K562 (cell line): ENCODE measurements at regions not wholly inside any gene's neighbourhood (a gene's known extent, or its start where the extent isn't known, plus 50 kb on each side); places are given as distances from the start of the nearest gene placed in this dataset.

Experiments
- ATAC-seq: fragments of 200-7000 bp; cut with Tn5 transposase; 3 replicates; pipeline ENCODE4 v1.9.1; 2020; ENCODE audit warnings: moderate library complexity
- BruUV-seq: library from RNA; stranded (reverse); fragments of 400-500 nt; replicated peaks from 2 replicates; lab custom pipeline; 2021; lab: Mats Ljungman, UMichigan
- CTCF ChIA-PET: fragments of 300-600 bp; formaldehyde crosslinking; extraction: SDS; loops from one replicate; lab custom pipeline; 2021; ENCODE audit warnings: low intra/inter-chr PET ratio; lab: Yijun Ruan, JAX
- POLR2A ChIA-PET: fragments of 300-600, 350-650 bp; sonication (Branson Sonifier 250); formaldehyde crosslinking; extraction: SDS; loops from one replicate; lab custom pipeline; 2021; ENCODE audit warnings: antibody characterized with exemption, inconsistent platforms; lab: Yijun Ruan, JAX
- DNase-seq, 4 experiments: peaks; one replicate each; pipeline versions ENCODE4 v3.0.0 to v3.0.0-alpha.2; 2011 to 2018; ENCODE audit warnings: low spot score in 3 of 4, mixed read lengths in 3 of 4; ENCODE audit errors: extremely low read depth in 1 of 4
- FAIRE-seq: peaks from 2 replicates; lab custom pipeline; 2011; peaks lifted over from hg19 to GRCh38; lab: Jason Lieb, UNC
- H2AFZ ChIP-seq: 2 replicates; pipeline ENCODE4 v1.6.0; 2011; ENCODE audit warnings: low read depth, low read length, control low read depth, inconsistent platforms
- H3K27ac ChIP-seq: fragments of 200-600 bp; 3 replicates; pipeline ENCODE4 v1.8.0; 2011; ENCODE audit warnings: low read depth, mild to moderate bottlenecking, control low read depth, inconsistent platforms, low read length, moderate library complexity, mixed read lengths; ENCODE audit errors: extremely low read depth
- H3K27me3 ChIP-seq, 2 experiments: fragments of 300-600 bp in 1 of 2; 2 replicates in 1 of 2; 3 replicates in 1 of 2; pipeline versions ENCODE4 v1.6.0 to v1.8.0; 2011; ENCODE audit warnings: inconsistent platforms in 2 of 2, low read length in 2 of 2, mild to moderate bottlenecking in 1 of 2, mixed read lengths in 1 of 2, moderate library complexity in 1 of 2; ENCODE audit not compliant: control insufficient read depth in 2 of 2, insufficient read depth in 2 of 2
- H3K36me3 ChIP-seq: fragments of 300-600 bp; 3 replicates; pipeline ENCODE4 v1.8.0; 2011; ENCODE audit warnings: mild to moderate bottlenecking, low read length, inconsistent platforms; ENCODE audit not compliant: control insufficient read depth, insufficient read depth
- H3K4me1 ChIP-seq, 2 experiments: fragments of 200-600 bp in 1 of 2; replicated peaks in 1 of 2; 2 replicates in 1 of 2; 3 replicates in 1 of 2; pipeline versions ENCODE4 v1.5.1 to v1.8.0; 2011; ENCODE audit warnings: inconsistent platforms in 2 of 2, low read length in 2 of 2, mild to moderate bottlenecking in 1 of 2, mixed read lengths in 1 of 2, moderate library complexity in 1 of 2; ENCODE audit not compliant: control insufficient read depth in 2 of 2, insufficient read depth in 2 of 2
- H3K4me2 ChIP-seq: 2 replicates; pipeline ENCODE4 v1.6.1; 2011; ENCODE audit warnings: low read length, control low read depth, inconsistent platforms, mixed read lengths; ENCODE audit not compliant: insufficient read depth
- H3K4me3 ChIP-seq: fragments of 200-600 bp; sonication (generic), shearing (Covaris generic); 2 replicates; pipeline ENCODE4 v1.5.1; 2016; ENCODE audit warnings: control low read depth, inconsistent platforms
- H3K79me2 ChIP-seq: fragments of 200-600 bp; 3 replicates; pipeline ENCODE4 v1.8.0; 2011; ENCODE audit warnings: low read length, inconsistent platforms; ENCODE audit not compliant: control insufficient read depth, insufficient read depth
- H3K9ac ChIP-seq, 2 experiments: 2 replicates each; pipeline versions ENCODE4 v1.6.0 to v1.6.1; 2011; ENCODE audit warnings: low read depth in 2 of 2, low read length in 2 of 2, control low read depth in 1 of 2, inconsistent platforms in 1 of 2, mild to moderate bottlenecking in 1 of 2, mixed read lengths in 1 of 2; ENCODE audit not compliant: insufficient read depth in 1 of 2
- H3K9me1 ChIP-seq: one replicate; pipeline ENCODE4 v1.6.0; 2011; ENCODE audit warnings: inconsistent platforms, mild to moderate bottlenecking, low read length, moderate library complexity; ENCODE audit not compliant: control insufficient read depth, insufficient read depth
- H3K9me3 ChIP-seq: replicated peaks from 2 replicates; pipeline ENCODE4 v1.5.1; 2011; ENCODE audit warnings: low read depth, low read length, inconsistent platforms; ENCODE audit not compliant: control insufficient read depth, insufficient read depth
- H4K20me1 ChIP-seq: replicated peaks from 2 replicates; pipeline ENCODE4 v1.6.1; 2011; ENCODE audit warnings: low read length, inconsistent platforms, mixed read lengths; ENCODE audit not compliant: control insufficient read depth, insufficient read depth
- TCFL5 ChIP-seq: fragments of 250-450 bp; sonication (Bioruptor Pico); conservative IDR thresholded peaks from 2 replicates; pipeline ENCODE4 v1.6.1; 2021; ENCODE audit warnings: mild to moderate bottlenecking, moderate library complexity, matching md5 sums
- TOE1 ChIP-seq, 2 experiments: fragments of 450-650 bp in 1 of 2; sonication (generic) in 1 of 2; formaldehyde crosslinking in 1 of 2; IDR thresholded peaks; 2 replicates each; pipeline versions ENCODE4 v1.7.1 to v1.8.0; 2016 to 2022; ENCODE audit warnings: borderline replicate concordance in 2 of 2, mild to moderate bottlenecking in 2 of 2, antibody characterized with exemption in 1 of 2, inconsistent platforms in 1 of 2, low read depth in 1 of 2, missing genetic modification reagents in 1 of 2, moderate library complexity in 1 of 2
- ZNF445 ChIP-seq: fragments of 250-450 bp; sonication (Bioruptor Pico); IDR thresholded peaks from 2 replicates; pipeline ENCODE4 v1.4.0; 2020; ENCODE audit warnings: low read depth, mild to moderate bottlenecking, moderate library complexity
- WGBS: fragments of 100-300 bp; shearing (Covaris generic); methylation state at CpG from one replicate; pipeline ENCODE4 v1.1.6; 2016; ENCODE audit warnings: low coverage, mixed read lengths; ENCODE audit not compliant: insufficient coverage; ENCODE audit errors: missing lambda C conversion rate; 5-methylcytosine and 5-hydroxymethylcytosine counted together
- in situ Hi-C: fragments of 300-500 bp; cut with MboI; formaldehyde crosslinking; loops from 4 replicates; pipeline ENCODE4 v1.15.0; 2018; ENCODE audit warnings: inconsistent platforms, mixed read lengths
- intact Hi-C: fragments of 100-400 bp; cut with micrococcal nuclease; formaldehyde crosslinking; loops from 2 replicates; pipeline ENCODE4 v1.14.2; 2022
- TF ChIP-seq, protein P1 (sequence below): fragments of 250-450 bp; sonication (Bioruptor Pico); IDR thresholded peaks from 2 replicates; pipeline ENCODE4 v1.4.0; 2020; ENCODE audit warnings: mild to moderate bottlenecking
- TF ChIP-seq, protein P2 (sequence below), 2 experiments: fragments of 450-650 bp in 1 of 2; sonication (generic) in 1 of 2; formaldehyde crosslinking in 1 of 2; IDR thresholded peaks in 1 of 2; conservative IDR thresholded peaks in 1 of 2; 2 replicates each; pipeline versions ENCODE4 v1.6.1 to v1.8.1; 2016 to 2023; ENCODE audit warnings: mild to moderate bottlenecking in 2 of 2, moderate library complexity in 2 of 2, inconsistent platforms in 1 of 2, missing genetic modification reagents in 1 of 2

DNA sequence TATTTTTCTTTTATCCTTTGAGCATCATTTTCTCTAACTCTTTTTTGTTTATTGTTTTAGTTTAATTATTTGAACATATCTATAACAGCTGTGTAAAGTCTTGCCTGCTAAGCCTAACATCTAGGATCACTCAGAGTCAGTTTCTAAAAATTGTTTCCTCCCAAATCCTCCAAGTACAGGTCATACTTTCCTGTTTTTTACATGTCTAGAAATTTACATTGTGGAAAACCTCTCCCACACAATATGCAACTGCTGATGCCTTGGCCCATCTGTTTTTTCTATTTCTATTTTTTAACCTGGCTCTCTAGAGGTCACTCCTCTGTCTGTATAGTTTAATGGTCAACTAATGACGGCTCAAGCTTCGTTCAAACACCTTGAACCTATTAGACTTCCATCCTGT, 261.0 kb downstream of the HRH4 start:
- H3K27ac ChIP-seq = no peak overlapping the region
- H2AFZ ChIP-seq = no peak overlapping the region
- H3K4me2 ChIP-seq = no peak overlapping the region
- no peaks in the 10 kb centered on the region for H3K9me3 ChIP-seq
- no peaks in the 10 kb centered on the region for H4K20me1 ChIP-seq
- no peak overlapping the region for H3K9ac ChIP-seq
- CTCF ChIA-PET = no interaction called here
- no peak for FAIRE-seq
- H3K9me1 ChIP-seq = no peaks in the 10 kb centered on the region
- DNase-seq = no peak
- in situ Hi-C loops = loop anchor here (10.0 kb wide), 1 partner anchor 367 kb away; no protein-coding TSS in a partner anchor
- TF ChIP-seq TOE1 (IDR thresholded peaks at IDR 0.05; ENCODE audit: borderline replicate concordance) (no peak), TOE1 (CRISPR knock-in tag; IDR thresholded peaks at IDR 0.05; ENCODE audit: borderline replicate concordance, low read depth) (no peak), TCFL5 (CRISPR knock-in tag) (no peak), ZNF445 (no peak)
- TF ChIP-seq, protein P1, sequence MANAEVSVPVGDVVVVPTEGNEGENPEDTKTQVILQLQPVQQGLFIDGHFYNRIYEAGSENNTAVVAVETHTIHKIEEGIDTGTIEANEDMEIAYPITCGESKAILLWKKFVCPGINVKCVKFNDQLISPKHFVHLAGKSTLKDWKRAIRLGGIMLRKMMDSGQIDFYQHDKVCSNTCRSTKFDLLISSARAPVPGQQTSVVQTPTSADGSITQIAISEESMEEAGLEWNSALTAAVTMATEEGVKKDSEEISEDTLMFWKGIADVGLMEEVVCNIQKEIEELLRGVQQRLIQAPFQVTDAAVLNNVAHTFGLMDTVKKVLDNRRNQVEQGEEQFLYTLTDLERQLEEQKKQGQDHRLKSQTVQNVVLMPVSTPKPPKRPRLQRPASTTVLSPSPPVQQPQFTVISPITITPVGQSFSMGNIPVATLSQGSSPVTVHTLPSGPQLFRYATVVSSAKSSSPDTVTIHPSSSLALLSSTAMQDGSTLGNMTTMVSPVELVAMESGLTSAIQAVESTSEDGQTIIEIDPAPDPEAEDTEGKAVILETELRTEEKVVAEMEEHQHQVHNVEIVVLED = no peak
- TF ChIP-seq, protein P2, sequence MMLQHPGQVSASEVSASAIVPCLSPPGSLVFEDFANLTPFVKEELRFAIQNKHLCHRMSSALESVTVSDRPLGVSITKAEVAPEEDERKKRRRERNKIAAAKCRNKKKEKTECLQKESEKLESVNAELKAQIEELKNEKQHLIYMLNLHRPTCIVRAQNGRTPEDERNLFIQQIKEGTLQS (IDR thresholded peaks at IDR 0.05) = no peak
- TF ChIP-seq, protein P2 (CRISPR knock-in tag; conservative IDR thresholded peaks at IDR 0.05) = no peak
- BruUV-seq = no TSS peak
- no peaks in the 10 kb centered on the region for H3K4me1 ChIP-seq
- intact Hi-C loops = no loop called here
- no peaks in the 10 kb centered on the region for H3K36me3 ChIP-seq
- no peak for ATAC-seq
- POLR2A ChIA-PET = no interaction called here
- no peak overlapping the region for H3K4me3 ChIP-seq
- H3K27me3 ChIP-seq = no peaks in the 10 kb centered on the region
- H3K79me2 ChIP-seq = no peaks in the 10 kb centered on the region
- WGBS = 0% methylated on average over 2 of the region's 2 CpGs
